ENCODE measurements at regions not wholly inside any gene's neighbourhood (a gene's known extent, or its start where the extent isn't known, plus 50 kb on each side); places are given as distances from the start of the nearest gene placed in this dataset.

GRCh38 chr12:23333938-23334337 lies 615.5 kb downstream of the SOX5 start:
- Histone ChIP-seq H2AFZ (no peak overlapping the region), H3K9me2 (ENCODE audit: insufficient read depth) (no peaks in the 10 kb centered on the region), H3K27me3 (ENCODE audit: insufficient read depth) (no peaks in the 10 kb centered on the region), H4K20me1 (replicated peaks; ENCODE audit: insufficient read depth) (no peaks in the 10 kb centered on the region), H3F3A (replicated peaks; ENCODE audit: low read depth) (no peaks in the 10 kb centered on the region), H3K36me3 (ENCODE audit: insufficient read depth) (no peaks in the 10 kb centered on the region), H3K27ac (ENCODE audit: low read depth) (no peak overlapping the region), H3K4me1 (ENCODE audit: insufficient read depth) (no peaks in the 10 kb centered on the region), H3K4me3 (no peak overlapping the region), H3K79me2 (replicated peaks; ENCODE audit: insufficient read depth) (no peaks in the 10 kb centered on the region), H3K4me2 (no peak overlapping the region)
- no peak for DNase-seq (ENCODE audit: low spot score)
- Mint-ChIP-seq H3K27ac (no peak overlapping the region), H3K36me3 (ENCODE audit: low read depth) (no peaks in the 10 kb centered on the region), H3K27me3 (ENCODE audit: insufficient read depth, low read depth, poor library complexity) (no peaks in the 10 kb centered on the region), H3K4me1 (no peaks in the 10 kb centered on the region), H3K9me3 (no peaks in the 10 kb centered on the region), H3K4me3 (no peak overlapping the region)
- no peak for ATAC-seq
- TF ChIP-seq, protein P1, sequence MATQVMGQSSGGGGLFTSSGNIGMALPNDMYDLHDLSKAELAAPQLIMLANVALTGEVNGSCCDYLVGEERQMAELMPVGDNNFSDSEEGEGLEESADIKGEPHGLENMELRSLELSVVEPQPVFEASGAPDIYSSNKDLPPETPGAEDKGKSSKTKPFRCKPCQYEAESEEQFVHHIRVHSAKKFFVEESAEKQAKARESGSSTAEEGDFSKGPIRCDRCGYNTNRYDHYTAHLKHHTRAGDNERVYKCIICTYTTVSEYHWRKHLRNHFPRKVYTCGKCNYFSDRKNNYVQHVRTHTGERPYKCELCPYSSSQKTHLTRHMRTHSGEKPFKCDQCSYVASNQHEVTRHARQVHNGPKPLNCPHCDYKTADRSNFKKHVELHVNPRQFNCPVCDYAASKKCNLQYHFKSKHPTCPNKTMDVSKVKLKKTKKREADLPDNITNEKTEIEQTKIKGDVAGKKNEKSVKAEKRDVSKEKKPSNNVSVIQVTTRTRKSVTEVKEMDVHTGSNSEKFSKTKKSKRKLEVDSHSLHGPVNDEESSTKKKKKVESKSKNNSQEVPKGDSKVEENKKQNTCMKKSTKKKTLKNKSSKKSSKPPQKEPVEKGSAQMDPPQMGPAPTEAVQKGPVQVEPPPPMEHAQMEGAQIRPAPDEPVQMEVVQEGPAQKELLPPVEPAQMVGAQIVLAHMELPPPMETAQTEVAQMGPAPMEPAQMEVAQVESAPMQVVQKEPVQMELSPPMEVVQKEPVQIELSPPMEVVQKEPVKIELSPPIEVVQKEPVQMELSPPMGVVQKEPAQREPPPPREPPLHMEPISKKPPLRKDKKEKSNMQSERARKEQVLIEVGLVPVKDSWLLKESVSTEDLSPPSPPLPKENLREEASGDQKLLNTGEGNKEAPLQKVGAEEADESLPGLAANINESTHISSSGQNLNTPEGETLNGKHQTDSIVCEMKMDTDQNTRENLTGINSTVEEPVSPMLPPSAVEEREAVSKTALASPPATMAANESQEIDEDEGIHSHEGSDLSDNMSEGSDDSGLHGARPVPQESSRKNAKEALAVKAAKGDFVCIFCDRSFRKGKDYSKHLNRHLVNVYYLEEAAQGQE (IDR thresholded peaks at IDR 0.05; ENCODE audit: unreplicated experiment): no peak
- TF ChIP-seq, protein P2, sequence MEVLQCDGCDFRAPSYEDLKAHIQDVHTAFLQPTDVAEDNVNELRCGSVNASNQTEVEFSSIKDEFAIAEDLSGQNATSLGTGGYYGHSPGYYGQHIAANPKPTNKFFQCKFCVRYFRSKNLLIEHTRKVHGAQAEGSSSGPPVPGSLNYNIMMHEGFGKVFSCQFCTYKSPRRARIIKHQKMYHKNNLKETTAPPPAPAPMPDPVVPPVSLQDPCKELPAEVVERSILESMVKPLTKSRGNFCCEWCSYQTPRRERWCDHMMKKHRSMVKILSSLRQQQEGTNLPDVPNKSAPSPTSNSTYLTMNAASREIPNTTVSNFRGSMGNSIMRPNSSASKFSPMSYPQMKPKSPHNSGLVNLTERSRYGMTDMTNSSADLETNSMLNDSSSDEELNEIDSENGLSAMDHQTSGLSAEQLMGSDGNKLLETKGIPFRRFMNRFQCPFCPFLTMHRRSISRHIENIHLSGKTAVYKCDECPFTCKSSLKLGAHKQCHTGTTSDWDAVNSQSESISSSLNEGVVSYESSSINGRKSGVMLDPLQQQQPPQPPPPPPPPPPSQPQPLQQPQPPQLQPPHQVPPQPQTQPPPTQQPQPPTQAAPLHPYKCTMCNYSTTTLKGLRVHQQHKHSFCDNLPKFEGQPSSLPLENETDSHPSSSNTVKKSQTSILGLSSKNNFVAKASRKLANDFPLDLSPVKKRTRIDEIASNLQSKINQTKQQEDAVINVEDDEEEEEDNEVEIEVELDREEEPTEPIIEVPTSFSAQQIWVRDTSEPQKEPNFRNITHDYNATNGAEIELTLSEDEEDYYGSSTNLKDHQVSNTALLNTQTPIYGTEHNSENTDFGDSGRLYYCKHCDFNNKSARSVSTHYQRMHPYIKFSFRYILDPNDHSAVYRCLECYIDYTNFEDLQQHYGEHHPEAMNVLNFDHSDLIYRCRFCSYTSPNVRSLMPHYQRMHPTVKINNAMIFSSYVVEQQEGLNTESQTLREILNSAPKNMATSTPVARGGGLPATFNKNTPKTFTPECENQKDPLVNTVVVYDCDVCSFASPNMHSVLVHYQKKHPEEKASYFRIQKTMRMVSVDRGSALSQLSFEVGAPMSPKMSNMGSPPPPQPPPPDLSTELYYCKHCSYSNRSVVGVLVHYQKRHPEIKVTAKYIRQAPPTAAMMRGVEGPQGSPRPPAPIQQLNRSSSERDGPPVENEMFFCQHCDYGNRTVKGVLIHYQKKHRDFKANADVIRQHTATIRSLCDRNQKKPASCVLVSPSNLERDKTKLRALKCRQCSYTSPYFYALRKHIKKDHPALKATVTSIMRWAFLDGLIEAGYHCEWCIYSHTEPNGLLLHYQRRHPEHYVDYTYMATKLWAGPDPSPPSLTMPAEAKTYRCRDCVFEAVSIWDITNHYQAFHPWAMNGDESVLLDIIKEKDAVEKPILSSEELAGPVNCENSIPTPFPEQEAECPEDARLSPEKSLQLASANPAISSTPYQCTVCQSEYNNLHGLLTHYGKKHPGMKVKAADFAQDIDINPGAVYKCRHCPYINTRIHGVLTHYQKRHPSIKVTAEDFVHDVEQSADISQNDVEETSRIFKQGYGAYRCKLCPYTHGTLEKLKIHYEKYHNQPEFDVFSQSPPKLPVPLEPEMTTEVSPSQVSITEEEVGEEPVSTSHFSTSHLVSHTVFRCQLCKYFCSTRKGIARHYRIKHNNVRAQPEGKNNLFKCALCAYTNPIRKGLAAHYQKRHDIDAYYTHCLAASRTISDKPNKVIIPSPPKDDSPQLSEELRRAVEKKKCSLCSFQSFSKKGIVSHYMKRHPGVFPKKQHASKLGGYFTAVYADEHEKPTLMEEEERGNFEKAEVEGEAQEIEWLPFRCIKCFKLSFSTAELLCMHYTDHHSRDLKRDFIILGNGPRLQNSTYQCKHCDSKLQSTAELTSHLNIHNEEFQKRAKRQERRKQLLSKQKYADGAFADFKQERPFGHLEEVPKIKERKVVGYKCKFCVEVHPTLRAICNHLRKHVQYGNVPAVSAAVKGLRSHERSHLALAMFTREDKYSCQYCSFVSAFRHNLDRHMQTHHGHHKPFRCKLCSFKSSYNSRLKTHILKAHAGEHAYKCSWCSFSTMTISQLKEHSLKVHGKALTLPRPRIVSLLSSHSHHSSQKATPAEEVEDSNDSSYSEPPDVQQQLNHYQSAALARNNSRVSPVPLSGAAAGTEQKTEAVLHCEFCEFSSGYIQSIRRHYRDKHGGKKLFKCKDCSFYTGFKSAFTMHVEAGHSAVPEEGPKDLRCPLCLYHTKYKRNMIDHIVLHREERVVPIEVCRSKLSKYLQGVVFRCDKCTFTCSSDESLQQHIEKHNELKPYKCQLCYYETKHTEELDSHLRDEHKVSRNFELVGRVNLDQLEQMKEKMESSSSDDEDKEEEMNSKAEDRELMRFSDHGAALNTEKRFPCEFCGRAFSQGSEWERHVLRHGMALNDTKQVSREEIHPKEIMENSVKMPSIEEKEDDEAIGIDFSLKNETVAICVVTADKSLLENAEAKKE (CRISPR knock-in tag; IDR thresholded peaks at IDR 0.05): no peak
- TF ChIP-seq POLR2AphosphoS5 (IDR thresholded peaks at IDR 0.05; ENCODE audit: low read depth) (no peak), ETS1 (IDR thresholded peaks at IDR 0.05) (no peak), CREB1 (CRISPR knock-in tag; IDR thresholded peaks at IDR 0.05; ENCODE audit: low read depth) (no peak), CTCF (conservative IDR thresholded peaks at IDR 0.05; ENCODE audit: low read depth in 2 of 2) (no peak), STAT1 (IDR thresholded peaks at IDR 0.05; ENCODE audit: unreplicated experiment) (no peak), ZNF114 (CRISPR knock-in tag; IDR thresholded peaks at IDR 0.05) (no peak), JUNB (IDR thresholded peaks at IDR 0.05; ENCODE audit: unreplicated experiment) (no peak), EZH2 (IDR thresholded peaks at IDR 0.05; ENCODE audit: low read depth, unreplicated experiment) (no peak), ZNF331 (CRISPR knock-in tag; IDR thresholded peaks at IDR 0.05; ENCODE audit: low read depth) (no peak), EZH2phosphoT487 (IDR thresholded peaks at IDR 0.05; ENCODE audit: unreplicated experiment) (no peak), NANOG (IDR thresholded peaks at IDR 0.05; ENCODE audit: borderline replicate concordance) (no peak)

All from GM23338 (cell line).